GM10266 (cell line): ENCODE measurements at regions not wholly inside any gene's neighbourhood (a gene's known extent, or its start where the extent isn't known, plus 50 kb on each side); places are given as distances from the start of the nearest gene placed in this dataset.

Experiments
- DNase-seq: peaks from one replicate; pipeline ENCODE4 v3.0.0; 2012; ENCODE audit errors: extremely low spot score
- CTCF ChIP-seq: IDR thresholded peaks from 2 replicates; pipeline ENCODE4 v1.5.1; 2012; ENCODE audit warnings: mild to moderate bottlenecking, low read depth; ENCODE audit not compliant: control insufficient read depth, insufficient read depth; ENCODE audit errors: missing control alignments

- DNase-seq, result no peak
- TF ChIP-seq CTCF, result no peak
Measured at GRCh38 chr13:107865318-107865575, 350.1 kb downstream of the LIG4 start.

GRCh38 chr13:107864543-107865317, 350.6 kb downstream of the LIG4 start:
- TF ChIP-seq CTCF, result no peak
- peak; percentile 37 for DNase-seq

- no peak for DNase-seq
- TF ChIP-seq CTCF, result no peak
Measured at GRCh38 chr13:107860284-107860683, 355.1 kb downstream of the LIG4 start.

- no peak for DNase-seq
- no peak for TF ChIP-seq CTCF
Measured at GRCh38 chr13:107854880-107855279, 360.5 kb downstream of the LIG4 start.

- no peak for DNase-seq
- no peak for TF ChIP-seq CTCF
Measured at GRCh38 chr13:107852072-107852471, 363.3 kb downstream of the LIG4 start.

- no peak for DNase-seq
- no peak for TF ChIP-seq CTCF
Measured at GRCh38 chr13:107851670-107852069, 363.7 kb downstream of the LIG4 start.

GRCh38 chr13:107847406-107847805, 367.9 kb downstream of the LIG4 start:
- no peak for TF ChIP-seq CTCF
- no peak for DNase-seq
